Activated CD4-positive, CD25-positive, alpha-beta regulatory T cell treated with anti-CD3 and anti-CD28 coated beads, Interleukin-2, amount 50 U/mL, for 24 hours (primary cell): ENCODE measurements at regions not wholly inside any gene's neighbourhood (a gene's known extent, or its start where the extent isn't known, plus 50 kb on each side); places are given as distances from the start of the nearest gene placed in this dataset.

Source experiments
- ATAC-seq, 2 donors: fragments of 150-1000 bp; cut with Tn5 transposase; one replicate each; pipeline ENCODE4 v1.10.0; 2021; ENCODE audit warnings: mild to moderate bottlenecking in 1 of 2, moderate library complexity in 1 of 2

GRCh38 chr7:110604885-110605284 lies 486.0 kb upstream of the LRRN3 start:
- ATAC-seq, result no peak

- no peak for ATAC-seq
These were observed 483.7 kb upstream of the LRRN3 start for GRCh38 chr7:110607050-110607857.

- no peak for ATAC-seq
These were observed 481.6 kb upstream of the LRRN3 start for GRCh38 chr7:110609336-110609735.

- no peak for ATAC-seq
These were observed 478.2 kb upstream of the LRRN3 start for GRCh38 chr7:110612680-110613079.
